ENCODE measurements at regions not wholly inside any gene's neighbourhood (a gene's known extent, or its start where the extent isn't known, plus 50 kb on each side); places are given as distances from the start of the nearest gene placed in this dataset.

GRCh38 chr20:43358811-43359210, 98.9 kb upstream of the SRSF6 start:
- TF ChIP-seq, protein P1, sequence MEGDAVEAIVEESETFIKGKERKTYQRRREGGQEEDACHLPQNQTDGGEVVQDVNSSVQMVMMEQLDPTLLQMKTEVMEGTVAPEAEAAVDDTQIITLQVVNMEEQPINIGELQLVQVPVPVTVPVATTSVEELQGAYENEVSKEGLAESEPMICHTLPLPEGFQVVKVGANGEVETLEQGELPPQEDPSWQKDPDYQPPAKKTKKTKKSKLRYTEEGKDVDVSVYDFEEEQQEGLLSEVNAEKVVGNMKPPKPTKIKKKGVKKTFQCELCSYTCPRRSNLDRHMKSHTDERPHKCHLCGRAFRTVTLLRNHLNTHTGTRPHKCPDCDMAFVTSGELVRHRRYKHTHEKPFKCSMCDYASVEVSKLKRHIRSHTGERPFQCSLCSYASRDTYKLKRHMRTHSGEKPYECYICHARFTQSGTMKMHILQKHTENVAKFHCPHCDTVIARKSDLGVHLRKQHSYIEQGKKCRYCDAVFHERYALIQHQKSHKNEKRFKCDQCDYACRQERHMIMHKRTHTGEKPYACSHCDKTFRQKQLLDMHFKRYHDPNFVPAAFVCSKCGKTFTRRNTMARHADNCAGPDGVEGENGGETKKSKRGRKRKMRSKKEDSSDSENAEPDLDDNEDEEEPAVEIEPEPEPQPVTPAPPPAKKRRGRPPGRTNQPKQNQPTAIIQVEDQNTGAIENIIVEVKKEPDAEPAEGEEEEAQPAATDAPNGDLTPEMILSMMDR (IDR thresholded peaks at IDR 0.05; ENCODE audit: poor library complexity): no peak
- no peak for TF ChIP-seq EZH2 (IDR thresholded peaks at IDR 0.05; ENCODE audit: borderline replicate concordance)

Data from hepatocyte (in vitro differentiated cells).